GM19035 (cell line): ENCODE measurements at regions not wholly inside any gene's neighbourhood (a gene's known extent, or its start where the extent isn't known, plus 50 kb on each side); places are given as distances from the start of the nearest gene placed in this dataset.

Experiments
- ATAC-seq: cut with Tn5 transposase; IDR thresholded peaks from one replicate; pipeline ENCODE4 v1.9.1; 2021; ENCODE audit not compliant: unreplicated experiment

GRCh38 chr5:4053136-4053535 lies 457.5 kb downstream of the IRX1 start:
- ATAC-seq: no peak

GRCh38 chr5:4054092-4054491 lies 458.5 kb downstream of the IRX1 start:
- ATAC-seq: no peak

GRCh38 chr5:4058899-4059298 lies 463.3 kb downstream of the IRX1 start:
- ATAC-seq: no peak

GRCh38 chr5:4065472-4066320 lies 470.1 kb downstream of the IRX1 start:
- ATAC-seq: no peak

- no peak for ATAC-seq
Observed at GRCh38 chr5:4068171-4068570, 472.5 kb downstream of the IRX1 start.

- ATAC-seq: no peak
Observed at GRCh38 chr5:4078544-4078943, 482.9 kb downstream of the IRX1 start.

- ATAC-seq: no peak
Observed at GRCh38 chr5:4079831-4080230, 484.2 kb downstream of the IRX1 start.

- ATAC-seq: no peak
Observed at GRCh38 chr5:4080370-4080769, 484.7 kb downstream of the IRX1 start.

- ATAC-seq: no peak
Observed at GRCh38 chr5:4081059-4081458, 485.4 kb downstream of the IRX1 start.

- no peak for ATAC-seq
Observed at GRCh38 chr5:4081466-4081865, 485.8 kb downstream of the IRX1 start.

GRCh38 chr5:4082966-4083564 lies 487.4 kb downstream of the IRX1 start:
- ATAC-seq: no peak

GRCh38 chr5:4083591-4084337 lies 488.1 kb downstream of the IRX1 start:
- ATAC-seq: no peak

GRCh38 chr5:4086081-4086480 lies 490.4 kb downstream of the IRX1 start:
- ATAC-seq: no peak

GRCh38 chr5:4087110-4087509 lies 491.5 kb downstream of the IRX1 start:
- ATAC-seq: no peak

GRCh38 chr5:4089087-4089486 lies 493.5 kb downstream of the IRX1 start:
- no peak for ATAC-seq

- ATAC-seq: no peak
Observed at GRCh38 chr5:4093236-4093635, 497.6 kb downstream of the IRX1 start.

GRCh38 chr5:4093970-4094369 lies 498.3 kb downstream of the IRX1 start:
- no peak for ATAC-seq

GRCh38 chr5:4095918-4096630 lies 500.4 kb downstream of the IRX1 start:
- ATAC-seq: no peak

- no peak for ATAC-seq
Observed at GRCh38 chr5:4097199-4097598, 501.6 kb downstream of the IRX1 start.

GRCh38 chr5:4098226-4098625 lies 502.6 kb downstream of the IRX1 start:
- ATAC-seq: no peak

GRCh38 chr5:4099386-4099785 lies 503.8 kb downstream of the IRX1 start:
- ATAC-seq: no peak
